IMR-90 (cell line): ENCODE measurements at regions not wholly inside any gene's neighbourhood (a gene's known extent, or its start where the extent isn't known, plus 50 kb on each side); places are given as distances from the start of the nearest gene placed in this dataset.

Experiments
- BHLHE40 ChIP-seq: fragments of 150-350 bp; IDR thresholded peaks from 2 replicates; pipeline ENCODE4 v1.6.1; 2016; ENCODE audit warnings: mild to moderate bottlenecking, low read depth, low read length
- CEBPB ChIP-seq: IDR thresholded peaks from 2 replicates; pipeline ENCODE4 v1.6.1; 2012; ENCODE audit warnings: low read depth, low read length, improper control_type of control experiment
- CTCF ChIP-seq: conservative IDR thresholded peaks from 2 replicates; pipeline ENCODE4 v1.5.1; 2012; ENCODE audit warnings: mild to moderate bottlenecking, low read depth, low read length, improper control_type of control experiment
- ELK1 ChIP-seq: fragments of 150-350 bp; IDR thresholded peaks from 2 replicates; pipeline ENCODE4 v1.6.1; 2016; ENCODE audit warnings: low read depth, mild to moderate bottlenecking, low read length, moderate library complexity, borderline replicate concordance
- FOS ChIP-seq: fragments of 150-350 bp; IDR thresholded peaks from 2 replicates; pipeline ENCODE4 v1.6.1; 2016; ENCODE audit warnings: low read depth, low read length
- MAFK ChIP-seq: IDR thresholded peaks from 2 replicates; pipeline ENCODE4 v1.6.1; 2012; ENCODE audit warnings: low read depth, low read length, improper control_type of control experiment
- MXI1 ChIP-seq: IDR thresholded peaks from 2 replicates; pipeline ENCODE4 v1.6.1; 2012; ENCODE audit warnings: low read depth, mild to moderate bottlenecking, low read length, moderate library complexity, borderline replicate concordance
- POLR2A ChIP-seq: IDR thresholded peaks from 2 replicates; pipeline ENCODE4 v1.6.1; 2012; ENCODE audit warnings: mild to moderate bottlenecking, low read depth, low read length
- RAD21 ChIP-seq: IDR thresholded peaks from 2 replicates; pipeline ENCODE4 v1.6.1; 2012; ENCODE audit warnings: low read length, improper control_type of control experiment
- RCOR1 ChIP-seq: IDR thresholded peaks from 2 replicates; pipeline ENCODE4 v1.6.1; 2012; ENCODE audit warnings: mild to moderate bottlenecking, low read length, improper control_type of control experiment; ENCODE audit not compliant: insufficient replicate concordance
- USF2 ChIP-seq: fragments of 150-350 bp; IDR thresholded peaks from 2 replicates; pipeline ENCODE4 v1.6.1; 2017; ENCODE audit warnings: mild to moderate bottlenecking, antibody characterized with exemption, low read length, low read depth

- TF ChIP-seq POLR2A (no peak), CTCF (no peak), USF2 (no peak), ELK1 (no peak), FOS (no peak), MXI1 (no peak), RCOR1 (no peak), RAD21 (no peak), MAFK (no peak), BHLHE40 (no peak), CEBPB (no peak)
Measured at GRCh38 chr6:21332660-21333059, 260.9 kb upstream of the SOX4 start.
